ENCODE measurements at regions not wholly inside any gene's neighbourhood (a gene's known extent, or its start where the extent isn't known, plus 50 kb on each side); places are given as distances from the start of the nearest gene placed in this dataset.

- no peak for TF ChIP-seq CTCF (IDR thresholded peaks at IDR 0.05 in 8 of 11, conservative IDR thresholded peaks at IDR 0.05 in 3 of 11)
- no peak for TF ChIP-seq POLR2A (IDR thresholded peaks at IDR 0.05)
- TF ChIP-seq POLR2AphosphoS5 (IDR thresholded peaks at IDR 0.05) = no peak
Measured at GRCh38 chr4:74548561-74548960, 103.6 kb downstream of the AREG start.
